H1 (cell line): ENCODE measurements at regions not wholly inside any gene's neighbourhood (a gene's known extent, or its start where the extent isn't known, plus 50 kb on each side); places are given as distances from the start of the nearest gene placed in this dataset.

Experiments
- CTCF ChIA-PET: fragments of 300-600 bp; sonication (Branson Sonifier 250); formaldehyde crosslinking; loops from one replicate; lab custom pipeline; 2021; ENCODE audit not compliant: partially characterized antibody; lab: Charles Lee
- POLR2A ChIA-PET: fragments of 300-600 bp; sonication (Branson Sonifier 250); formaldehyde crosslinking; loops from one replicate; lab custom pipeline; 2021; ENCODE audit warnings: inconsistent platforms; ENCODE audit not compliant: partially characterized antibody; lab: Charles Lee
- DNase-seq, 2 experiments: peaks; one replicate each; pipeline versions ENCODE4 v3.0.0 to v3.0.0-alpha.2; 2010 to 2022; ENCODE audit warnings: low spot score in 2 of 2, low read depth in 1 of 2, mixed read lengths in 1 of 2
- FAIRE-seq: peaks from 2 replicates; lab custom pipeline; 2011; peaks lifted over from hg19 to GRCh38; lab: Jason Lieb, UNC
- H2AFZ ChIP-seq: 2 replicates; pipeline ENCODE4 v1.8.1; 2012; ENCODE audit warnings: low read length, inconsistent platforms
- H2AK5ac ChIP-seq: 2 replicates; pipeline ENCODE4 v1.6.1; 2013; ENCODE audit warnings: low read depth, low read length
- H2BK120ac ChIP-seq: replicated peaks from 2 replicates; pipeline ENCODE3; 2013; ENCODE audit warnings: low read depth, low read length, inconsistent platforms
- H2BK12ac ChIP-seq: 2 replicates; pipeline ENCODE4 v1.6.1; 2013; ENCODE audit warnings: low read depth, low read length
- H2BK15ac ChIP-seq: 2 replicates; pipeline ENCODE4 v1.6.1; 2013; ENCODE audit warnings: low read length
- H2BK20ac ChIP-seq: 2 replicates; pipeline ENCODE4 v1.6.1; 2013; ENCODE audit warnings: low read length
- H2BK5ac ChIP-seq: 2 replicates; pipeline ENCODE4 v1.6.1; 2013; ENCODE audit warnings: low read depth, low read length
- H3K14ac ChIP-seq: 2 replicates; pipeline ENCODE4 v1.6.1; 2013; ENCODE audit warnings: inconsistent platforms; ENCODE audit not compliant: insufficient read length
- H3K18ac ChIP-seq: 2 replicates; pipeline ENCODE4 v1.6.1; 2013; ENCODE audit warnings: low read length; ENCODE audit errors: extremely low read depth
- H3K23ac ChIP-seq: 2 replicates; pipeline ENCODE4 v1.6.1; 2013; ENCODE audit warnings: inconsistent platforms; ENCODE audit not compliant: insufficient read length
- H3K23me2 ChIP-seq: 2 replicates; pipeline ENCODE4 v1.6.1; 2013; ENCODE audit warnings: low read depth, low read length
- H3K27ac ChIP-seq: 2 replicates; pipeline ENCODE4 v1.6.1; 2011; ENCODE audit warnings: low read depth, low read length, inconsistent platforms
- H3K27me3 ChIP-seq, 4 experiments: replicated peaks in 1 of 4; 1 replicate in 1 of 4; 2 replicates in 3 of 4; pipeline versions ENCODE4 v1.6.1 to v1.8.1; 2011 to 2013; ENCODE audit warnings: low read length in 3 of 4, mild to moderate bottlenecking in 3 of 4, inconsistent platforms in 2 of 4, mixed read lengths in 2 of 4, moderate library complexity in 1 of 4; ENCODE audit not compliant: control insufficient read depth in 3 of 4, insufficient read depth in 3 of 4; ENCODE audit errors: extremely low read depth in 1 of 4
- H3K36me3 ChIP-seq, 4 experiments: 2 replicates each; pipeline versions ENCODE4 v1.6.1 to v1.8.1; 2011 to 2013; ENCODE audit warnings: mild to moderate bottlenecking in 4 of 4, low read length in 3 of 4, moderate library complexity in 2 of 4, control low read depth in 1 of 4, inconsistent platforms in 1 of 4; ENCODE audit not compliant: insufficient read depth in 4 of 4, control insufficient read depth in 2 of 4
- H3K4ac ChIP-seq: replicated peaks from 2 replicates; pipeline ENCODE3; 2013; ENCODE audit warnings: low read length, low read depth, mixed read lengths, inconsistent platforms; ENCODE audit not compliant: insufficient read length
- H3K4me1 ChIP-seq, 4 experiments: replicated peaks in 1 of 4; 1 replicate in 1 of 4; 2 replicates in 3 of 4; pipeline versions ENCODE4 v1.6.1 to v1.8.1; 2011 to 2013; ENCODE audit warnings: low read length in 3 of 4, inconsistent platforms in 2 of 4, mixed read lengths in 1 of 4; ENCODE audit not compliant: insufficient read depth in 4 of 4, control insufficient read depth in 3 of 4
- H3K4me2 ChIP-seq, 2 experiments: 2 replicates each; pipeline versions ENCODE4 v1.6.1 to v1.8.1; 2011 to 2013; ENCODE audit warnings: low read depth in 2 of 2, low read length in 2 of 2, control low read depth in 1 of 2, inconsistent platforms in 1 of 2, mild to moderate bottlenecking in 1 of 2; ENCODE audit not compliant: insufficient read depth in 1 of 2
- H3K4me3 ChIP-seq, 4 experiments: fragments of 200-600, 300-600 bp in 1 of 4; sonication (generic), shearing (Covaris generic), sonication (Bioruptor Twin) in 1 of 4; 2 replicates each; pipeline versions ENCODE4 v1.5.1 to v1.8.1; 2011 to 2016; ENCODE audit warnings: low read length in 4 of 4, low read depth in 3 of 4, control low read depth in 2 of 4, inconsistent platforms in 2 of 4, mild to moderate bottlenecking in 2 of 4, mixed read lengths in 1 of 4, moderate library complexity in 1 of 4; ENCODE audit not compliant: insufficient read depth in 2 of 4; ENCODE audit errors: extremely low read depth in 1 of 4
- H3K56ac ChIP-seq: replicated peaks from 2 replicates; pipeline ENCODE3; 2013; ENCODE audit warnings: low read depth, mild to moderate bottlenecking, mixed read lengths, low read length, inconsistent platforms; ENCODE audit not compliant: insufficient read length
- H3K79me1 ChIP-seq: 2 replicates; pipeline ENCODE4 v1.6.1; 2013; ENCODE audit warnings: low read depth, low read length, control low read depth
- H3K79me2 ChIP-seq, 2 experiments: 2 replicates each; pipeline versions ENCODE4 v1.6.1 to v1.8.1; 2012 to 2013; ENCODE audit warnings: low read length in 2 of 2, mild to moderate bottlenecking in 2 of 2, inconsistent platforms in 1 of 2; ENCODE audit not compliant: insufficient read depth in 2 of 2, control insufficient read depth in 1 of 2
- H3K9ac ChIP-seq, 4 experiments: replicated peaks in 1 of 4; 1 replicate in 1 of 4; 2 replicates in 3 of 4; pipeline versions ENCODE4 v1.6.1 to v1.8.1; 2011 to 2013; ENCODE audit warnings: low read depth in 3 of 4, low read length in 3 of 4, control low read depth in 2 of 4, mild to moderate bottlenecking in 2 of 4, moderate library complexity in 2 of 4, inconsistent platforms in 1 of 4; ENCODE audit errors: extremely low read depth in 1 of 4
- H3K9me3 ChIP-seq, 2 experiments: 2 replicates each; pipeline versions ENCODE4 v1.6.1 to v1.8.1; 2012 to 2013; ENCODE audit warnings: mild to moderate bottlenecking in 2 of 2, moderate library complexity in 2 of 2, control low read depth in 1 of 2, inconsistent platforms in 1 of 2, low read depth in 1 of 2, low read length in 1 of 2, mixed read lengths in 1 of 2; ENCODE audit not compliant: insufficient read depth in 2 of 2
- H4K20me1 ChIP-seq, 2 experiments: replicated peaks in 1 of 2; 2 replicates each; pipeline versions ENCODE3 to v1.8.1; 2011 to 2013; ENCODE audit warnings: inconsistent platforms in 2 of 2, low read length in 2 of 2, mild to moderate bottlenecking in 1 of 2; ENCODE audit not compliant: insufficient read depth in 2 of 2, control insufficient read depth in 1 of 2
- H4K5ac ChIP-seq: 2 replicates; pipeline ENCODE4 v1.6.1; 2013; ENCODE audit warnings: low read length, low read depth, mixed read lengths, inconsistent platforms; ENCODE audit not compliant: insufficient read length
- H4K8ac ChIP-seq: 2 replicates; pipeline ENCODE4 v1.8.0; 2013; ENCODE audit warnings: mild to moderate bottlenecking, moderate library complexity, low read length, inconsistent platforms; ENCODE audit not compliant: insufficient read depth; ENCODE audit errors: extremely low read depth
- H4K91ac ChIP-seq: replicated peaks from 2 replicates; pipeline ENCODE3; 2013; ENCODE audit warnings: low read length, mixed read lengths, inconsistent platforms; ENCODE audit not compliant: insufficient read length
- CREB1 ChIP-seq: IDR thresholded peaks from 2 replicates; pipeline ENCODE4 v1.6.1; 2012; ENCODE audit warnings: inconsistent platforms
- HDAC2 ChIP-seq, 2 experiments: fragments of 300-600 bp in 1 of 2; sonication (generic) in 1 of 2; IDR thresholded peaks; 2 replicates each; pipeline ENCODE4 v1.6.1; 2011 to 2012; ENCODE audit warnings: low read depth in 2 of 2, low read length in 2 of 2, mild to moderate bottlenecking in 2 of 2, moderate library complexity in 2 of 2, borderline replicate concordance in 1 of 2, inconsistent platforms in 1 of 2
- JUN ChIP-seq: IDR thresholded peaks from 2 replicates; pipeline ENCODE4 v1.6.1; 2011; ENCODE audit warnings: low read depth, mild to moderate bottlenecking, improper control_type of control experiment, low read length
- JUND ChIP-seq: IDR thresholded peaks from 2 replicates; pipeline ENCODE4 v1.6.1; 2011; ENCODE audit warnings: mild to moderate bottlenecking, improper control_type of control experiment, low read length
- POLR2AphosphoS5 ChIP-seq: IDR thresholded peaks from 2 replicates; pipeline ENCODE4 v1.6.1; 2011; ENCODE audit warnings: low read depth, low read length
- SAP30 ChIP-seq: fragments of 300-600 bp; sonication (generic); IDR thresholded peaks from 2 replicates; pipeline ENCODE4 v1.7.1; 2012; ENCODE audit warnings: low read length, moderate library complexity, mild to moderate bottlenecking, inconsistent platforms; ENCODE audit not compliant: insufficient read depth, insufficient replicate concordance
- SIRT6 ChIP-seq: IDR thresholded peaks from one replicate; pipeline ENCODE4 v1.7.1; 2012; ENCODE audit warnings: low read length, inconsistent platforms
- SIX5 ChIP-seq: IDR thresholded peaks from 2 replicates; pipeline ENCODE4 v1.6.1; 2011; ENCODE audit warnings: mild to moderate bottlenecking, low read depth, low read length
- TAF1 ChIP-seq: IDR thresholded peaks from 2 replicates; pipeline ENCODE4 v1.6.1; 2011; ENCODE audit warnings: mild to moderate bottlenecking, low read depth, low read length
- TCF12 ChIP-seq: IDR thresholded peaks from 2 replicates; pipeline ENCODE4 v1.6.1; 2011; ENCODE audit warnings: low read depth, mild to moderate bottlenecking, low read length
- TEAD4 ChIP-seq: IDR thresholded peaks from 2 replicates; pipeline ENCODE4 v1.6.1; 2012; ENCODE audit warnings: low read depth, low read length, inconsistent platforms, mixed read lengths
- WGBS, 2 experiments: shearing (Covaris generic) in 1 of 2; methylation state at CpG; one replicate each; pipeline versions ENCODE4 v1.1.6 to v1.1.7; 2013 to 2015; ENCODE audit warnings: low lambda C conversion rate in 2 of 2, mixed read lengths in 2 of 2, inconsistent platforms in 1 of 2, low coverage in 1 of 2, missing lambda C conversion rate in 1 of 2; ENCODE audit not compliant: insufficient replicate concordance in 2 of 2, insufficient coverage in 1 of 2, insufficient read length in 1 of 2; ENCODE audit errors: extremely low coverage in 1 of 2, missing lambda C conversion rate in 1 of 2; 5-methylcytosine and 5-hydroxymethylcytosine counted together
- TF ChIP-seq, protein P1 (sequence below), 3 experiments: IDR thresholded peaks; 1 replicate in 2 of 3; 2 replicates in 1 of 3; pipeline versions ENCODE4 v1.5.1 to v1.6.1; 2011; ENCODE audit warnings: low read length in 3 of 3, mild to moderate bottlenecking in 3 of 3, inconsistent platforms in 2 of 3, low read depth in 1 of 3, moderate library complexity in 1 of 3; ENCODE audit not compliant: insufficient read depth in 1 of 3; ENCODE audit errors: control extremely low read depth in 1 of 3
- TF ChIP-seq, protein P2 (sequence below): IDR thresholded peaks from 2 replicates; pipeline ENCODE4 v1.6.1; 2012; ENCODE audit warnings: inconsistent platforms

DNA sequence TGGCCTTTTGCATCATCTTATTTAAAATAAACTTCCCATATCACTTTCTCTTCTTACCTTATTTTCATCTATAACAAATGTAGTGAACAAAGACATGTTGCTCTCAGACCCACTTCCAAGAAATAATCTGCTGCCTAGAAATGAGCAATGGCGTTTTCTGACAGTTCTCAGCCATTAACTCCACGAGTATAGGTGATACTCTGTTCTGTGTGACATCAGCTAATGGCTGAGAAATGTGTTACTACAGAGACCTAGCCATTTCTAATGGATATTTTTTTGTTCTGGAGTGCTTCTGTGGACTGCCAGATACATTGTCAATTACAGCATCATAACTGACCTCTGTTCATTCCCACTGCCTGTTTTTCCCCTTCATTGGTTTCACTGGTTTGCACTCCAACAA is 67.8 kb downstream of the CCDC59 start:
- no peak for FAIRE-seq
- Histone ChIP-seq H3K4me3 (no peak overlapping the region), H3K79me2 (no peaks in the 10 kb centered on the region), H3K27ac (no peak overlapping the region), H4K5ac (no peak overlapping the region), H3K27me3 (no peaks in the 10 kb centered on the region), H3K18ac (no peak overlapping the region), H3K23ac (no peak overlapping the region), H3K36me3 (no peaks in the 10 kb centered on the region), H4K8ac (no peak overlapping the region), H2AFZ (no peak overlapping the region), H3K4me2 (no peak overlapping the region), H3K56ac (no peak overlapping the region), H3K9me3 (no peaks in the 10 kb centered on the region), H4K20me1 (no peaks in the 10 kb centered on the region), H2AK5ac (no peak overlapping the region), H2BK20ac (no peak overlapping the region), H3K9ac (no peak overlapping the region), H4K91ac (no peak overlapping the region), H3K4ac (no peak overlapping the region), H3K4me1 (no peaks in the 10 kb centered on the region), H3K23me2 (no peaks in the 10 kb centered on the region), H2BK120ac (no peak overlapping the region), H2BK15ac (no peak overlapping the region), H2BK5ac (no peak overlapping the region), H3K14ac (no peak overlapping the region), H3K79me1 (no peaks in the 10 kb centered on the region), H2BK12ac (no peak overlapping the region)
- ChIA-PET POLR2A (no interaction called here), CTCF (interaction anchor here (1.0 kb wide), 1 partner anchor 193 kb away, joined by 3 read pairs; no protein-coding TSS in a partner anchor)
- DNase-seq = no peak
- WGBS, 2 experiments = 79% methylated on average over 2 of the region's 2 CpGs; no CpG with 5 or more reads in 1 of the 2 experiments
- TF ChIP-seq SIRT6 (no peak), POLR2AphosphoS5 (no peak), TCF12 (no peak), SIX5 (no peak), TAF1 (no peak), SAP30 (no peak), JUN (no peak), TEAD4 (no peak), HDAC2 (IDR thresholded peaks at IDR 0.05; ENCODE audit: borderline replicate concordance in 1 of 2, low read depth in 2 of 2, low read length in 2 of 2) (no peak), JUND (no peak), CREB1 (no peak)
- TF ChIP-seq, protein P1, sequence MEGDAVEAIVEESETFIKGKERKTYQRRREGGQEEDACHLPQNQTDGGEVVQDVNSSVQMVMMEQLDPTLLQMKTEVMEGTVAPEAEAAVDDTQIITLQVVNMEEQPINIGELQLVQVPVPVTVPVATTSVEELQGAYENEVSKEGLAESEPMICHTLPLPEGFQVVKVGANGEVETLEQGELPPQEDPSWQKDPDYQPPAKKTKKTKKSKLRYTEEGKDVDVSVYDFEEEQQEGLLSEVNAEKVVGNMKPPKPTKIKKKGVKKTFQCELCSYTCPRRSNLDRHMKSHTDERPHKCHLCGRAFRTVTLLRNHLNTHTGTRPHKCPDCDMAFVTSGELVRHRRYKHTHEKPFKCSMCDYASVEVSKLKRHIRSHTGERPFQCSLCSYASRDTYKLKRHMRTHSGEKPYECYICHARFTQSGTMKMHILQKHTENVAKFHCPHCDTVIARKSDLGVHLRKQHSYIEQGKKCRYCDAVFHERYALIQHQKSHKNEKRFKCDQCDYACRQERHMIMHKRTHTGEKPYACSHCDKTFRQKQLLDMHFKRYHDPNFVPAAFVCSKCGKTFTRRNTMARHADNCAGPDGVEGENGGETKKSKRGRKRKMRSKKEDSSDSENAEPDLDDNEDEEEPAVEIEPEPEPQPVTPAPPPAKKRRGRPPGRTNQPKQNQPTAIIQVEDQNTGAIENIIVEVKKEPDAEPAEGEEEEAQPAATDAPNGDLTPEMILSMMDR (IDR thresholded peaks at IDR 0.05; ENCODE audit: control extremely low read depth in 1 of 3, insufficient read depth in 1 of 3, low read depth in 1 of 3, low read length in 3 of 3) = no peak
- TF ChIP-seq, protein P2, sequence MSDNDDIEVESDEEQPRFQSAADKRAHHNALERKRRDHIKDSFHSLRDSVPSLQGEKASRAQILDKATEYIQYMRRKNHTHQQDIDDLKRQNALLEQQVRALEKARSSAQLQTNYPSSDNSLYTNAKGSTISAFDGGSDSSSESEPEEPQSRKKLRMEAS = no peak
